ENCODE measurements at regions not wholly inside any gene's neighbourhood (a gene's known extent, or its start where the extent isn't known, plus 50 kb on each side); places are given as distances from the start of the nearest gene placed in this dataset.

DNA sequence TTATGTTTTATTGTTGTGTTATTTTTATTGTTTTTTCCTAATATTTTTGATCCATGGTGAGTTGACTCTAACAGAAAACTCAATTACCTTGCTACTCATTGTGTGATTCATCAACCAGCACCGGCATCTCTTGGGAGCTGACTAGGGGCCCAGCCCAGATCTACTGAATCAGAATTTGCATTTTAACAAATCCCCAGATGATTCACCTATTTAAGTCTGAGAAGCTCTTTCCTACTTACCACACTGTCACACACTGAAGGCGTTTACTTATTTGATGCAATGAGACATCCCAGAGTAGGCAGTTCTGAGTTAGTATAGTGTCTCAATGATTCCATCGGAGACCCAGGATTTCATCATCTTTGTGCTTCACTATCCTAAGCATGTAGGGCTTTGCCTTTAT lies 416.6 kb downstream of the RWDD3 start:
- DNase-seq: peak; percentile 34
- Mint-ChIP-seq H3K36me3 (ENCODE audit: unreplicated experiment) (peaks cover 7% of the 10 kb centered on the region), H3K4me1 (ENCODE audit: low read depth, unreplicated experiment) (peaks cover 54% of the 10 kb centered on the region), H3K27ac (ENCODE audit: unreplicated experiment) (peak overlapping the region; percentile 87), H3K9me3 (ENCODE audit: unreplicated experiment) (peaks cover 24% of the 10 kb centered on the region), H3K4me3 (ENCODE audit: unreplicated experiment) (peak overlapping the region; percentile 55), H3K27me3 (ENCODE audit: unreplicated experiment) (peaks cover 9% of the 10 kb centered on the region)
- no peak for TF ChIP-seq CTCF (IDR thresholded peaks at IDR 0.05; ENCODE audit: partially characterized antibody, unreplicated experiment)

DNA sequence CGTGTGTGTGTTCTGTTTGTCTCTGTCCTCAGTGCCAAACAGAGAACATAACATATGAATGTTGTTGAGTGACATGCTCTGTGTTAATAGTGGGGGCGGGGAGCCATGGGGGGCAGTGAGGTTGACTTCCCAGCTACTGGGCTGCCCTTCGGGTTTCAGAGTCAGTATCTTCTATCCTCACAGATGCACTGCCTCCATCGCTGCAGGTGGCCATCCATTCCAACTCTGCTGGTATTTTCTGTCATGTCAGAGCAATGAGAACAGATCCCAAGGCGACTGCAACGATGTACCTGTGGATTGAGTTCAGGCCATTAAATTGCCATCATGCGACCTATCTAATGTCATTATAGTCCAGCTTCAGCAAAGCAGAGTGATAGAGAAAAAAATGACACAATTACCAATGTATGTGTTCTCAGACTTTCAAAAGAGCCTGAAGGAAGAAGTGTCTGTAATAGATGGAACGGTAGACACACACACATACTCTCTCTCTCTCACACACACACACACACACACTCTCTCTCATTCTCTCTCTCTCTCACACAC lies 418.5 kb downstream of the RWDD3 start:
- no peak for DNase-seq
- peaks cover 9% of the 10 kb centered on the region for H3K27me3 Mint-ChIP-seq (ENCODE audit: unreplicated experiment)
- H3K4me1 Mint-ChIP-seq (ENCODE audit: low read depth, unreplicated experiment): peaks cover 60% of the 10 kb centered on the region
- H3K36me3 Mint-ChIP-seq (ENCODE audit: unreplicated experiment): no peaks in the 10 kb centered on the region
- peaks cover 18% of the 10 kb centered on the region for H3K9me3 Mint-ChIP-seq (ENCODE audit: unreplicated experiment)
- no peak for TF ChIP-seq CTCF (IDR thresholded peaks at IDR 0.05; ENCODE audit: partially characterized antibody, unreplicated experiment)
- no peak overlapping the region for H3K4me3 Mint-ChIP-seq (ENCODE audit: unreplicated experiment)
- H3K27ac Mint-ChIP-seq (ENCODE audit: unreplicated experiment): peak overlapping the region; percentile 97

DNA sequence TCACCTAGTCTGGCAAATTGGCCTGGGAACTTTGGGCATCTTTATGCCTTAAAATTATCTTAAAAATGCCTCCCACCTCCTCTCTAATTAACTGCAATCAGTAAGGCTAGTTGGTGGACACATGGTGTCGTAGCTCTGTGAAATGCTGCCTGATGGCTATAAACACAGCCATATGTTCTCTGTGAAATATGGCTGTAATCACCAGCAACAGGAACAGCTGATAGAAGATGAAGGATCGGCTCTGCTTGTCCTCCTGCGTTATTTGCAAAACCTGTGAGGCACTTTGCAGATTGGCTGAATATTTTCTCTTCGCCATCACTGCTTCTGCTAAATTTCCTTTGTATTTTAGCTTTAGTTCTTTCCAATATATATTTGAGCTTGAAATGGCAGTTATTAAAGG lies 419.6 kb downstream of the RWDD3 start:
- no peak for TF ChIP-seq CTCF (IDR thresholded peaks at IDR 0.05; ENCODE audit: partially characterized antibody, unreplicated experiment)
- Mint-ChIP-seq H3K27me3 (ENCODE audit: unreplicated experiment) (peaks cover 9% of the 10 kb centered on the region), H3K27ac (ENCODE audit: unreplicated experiment) (peak overlapping the region; percentile 97)

GRCh38 chr1:95655321-95656020 lies 421.5 kb downstream of the RWDD3 start:
- Mint-ChIP-seq H3K4me1 (ENCODE audit: low read depth, unreplicated experiment) (peaks cover 57% of the 10 kb centered on the region), H3K4me3 (ENCODE audit: unreplicated experiment) (peak overlapping the region; percentile 39), H3K36me3 (ENCODE audit: unreplicated experiment) (no peaks in the 10 kb centered on the region), H3K27me3 (ENCODE audit: unreplicated experiment) (peaks cover 9% of the 10 kb centered on the region), H3K27ac (ENCODE audit: unreplicated experiment) (peak overlapping the region; percentile 97), H3K9me3 (ENCODE audit: unreplicated experiment) (peaks cover 18% of the 10 kb centered on the region)
- no peak for TF ChIP-seq CTCF (IDR thresholded peaks at IDR 0.05; ENCODE audit: partially characterized antibody, unreplicated experiment)
- DNase-seq: no peak

More for the DNA sequence above, 419.6 kb downstream of the RWDD3 start:
- Mint-ChIP-seq H3K4me1 (ENCODE audit: low read depth, unreplicated experiment) (peaks cover 64% of the 10 kb centered on the region), H3K9me3 (ENCODE audit: unreplicated experiment) (peaks cover 18% of the 10 kb centered on the region), H3K36me3 (ENCODE audit: unreplicated experiment) (no peaks in the 10 kb centered on the region), H3K4me3 (ENCODE audit: unreplicated experiment) (peak overlapping the region; percentile 67)
- DNase-seq: no peak

- Mint-ChIP-seq H3K9me3 (ENCODE audit: unreplicated experiment) (peaks cover 20% of the 10 kb centered on the region), H3K4me3 (ENCODE audit: unreplicated experiment) (no peak overlapping the region), H3K27ac (ENCODE audit: unreplicated experiment) (no peak overlapping the region), H3K27me3 (ENCODE audit: unreplicated experiment) (peaks cover 9% of the 10 kb centered on the region), H3K36me3 (ENCODE audit: unreplicated experiment) (peaks cover under 1% of the 10 kb centered on the region), H3K4me1 (ENCODE audit: low read depth, unreplicated experiment) (peaks cover 49% of the 10 kb centered on the region)
- no peak for TF ChIP-seq CTCF (IDR thresholded peaks at IDR 0.05; ENCODE audit: partially characterized antibody, unreplicated experiment)
- no peak for DNase-seq
Measured at GRCh38 chr1:95657248-95657647, 423.2 kb downstream of the RWDD3 start.
